ENCODE measurements at regions not wholly inside any gene's neighbourhood (a gene's known extent, or its start where the extent isn't known, plus 50 kb on each side); places are given as distances from the start of the nearest gene placed in this dataset.

- TF ChIP-seq CTCF (conservative IDR thresholded peaks at IDR 0.05; ENCODE audit: low read depth in 2 of 2) = no peak
- TF ChIP-seq EZH2 (IDR thresholded peaks at IDR 0.05; ENCODE audit: low read depth, unreplicated experiment) = no peak
- TF ChIP-seq EZH2phosphoT487 (IDR thresholded peaks at IDR 0.05; ENCODE audit: unreplicated experiment) = no peak
- TF ChIP-seq JUNB (IDR thresholded peaks at IDR 0.05; ENCODE audit: unreplicated experiment) = no peak
- TF ChIP-seq, protein P1, sequence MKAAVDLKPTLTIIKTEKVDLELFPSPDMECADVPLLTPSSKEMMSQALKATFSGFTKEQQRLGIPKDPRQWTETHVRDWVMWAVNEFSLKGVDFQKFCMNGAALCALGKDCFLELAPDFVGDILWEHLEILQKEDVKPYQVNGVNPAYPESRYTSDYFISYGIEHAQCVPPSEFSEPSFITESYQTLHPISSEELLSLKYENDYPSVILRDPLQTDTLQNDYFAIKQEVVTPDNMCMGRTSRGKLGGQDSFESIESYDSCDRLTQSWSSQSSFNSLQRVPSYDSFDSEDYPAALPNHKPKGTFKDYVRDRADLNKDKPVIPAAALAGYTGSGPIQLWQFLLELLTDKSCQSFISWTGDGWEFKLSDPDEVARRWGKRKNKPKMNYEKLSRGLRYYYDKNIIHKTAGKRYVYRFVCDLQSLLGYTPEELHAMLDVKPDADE (IDR thresholded peaks at IDR 0.05) = no peak
- no peak for TF ChIP-seq POLR2AphosphoS5 (IDR thresholded peaks at IDR 0.05; ENCODE audit: low read depth)
Measured at GRCh38 chr9:90044710-90045151, 439.9 kb downstream of the GADD45G start.

Measured in GM23338 (cell line).